HG02970 (cell line): ENCODE measurements at regions not wholly inside any gene's neighbourhood (a gene's known extent, or its start where the extent isn't known, plus 50 kb on each side); places are given as distances from the start of the nearest gene placed in this dataset.
"Not testable (repeated sequence)": the region's sequence is repeated elsewhere in the genome, so short reads cannot be mapped to it uniquely, and the experiment has no call there.

Experiments
- ATAC-seq: cut with Tn5 transposase; IDR thresholded peaks from one replicate; pipeline ENCODE4 v1.9.1; 2021; ENCODE audit warnings: mild to moderate bottlenecking, moderate library complexity, moderate number of reproducible peaks; ENCODE audit not compliant: unreplicated experiment, low FRiP score

GRCh38 chr5:169531631-169532030 lies 51.9 kb upstream of the SPDL1 start:
- ATAC-seq: no peak

- ATAC-seq: no peak
Measured at GRCh38 chr5:169527863-169528262, 55.7 kb upstream of the SPDL1 start.

DNA sequence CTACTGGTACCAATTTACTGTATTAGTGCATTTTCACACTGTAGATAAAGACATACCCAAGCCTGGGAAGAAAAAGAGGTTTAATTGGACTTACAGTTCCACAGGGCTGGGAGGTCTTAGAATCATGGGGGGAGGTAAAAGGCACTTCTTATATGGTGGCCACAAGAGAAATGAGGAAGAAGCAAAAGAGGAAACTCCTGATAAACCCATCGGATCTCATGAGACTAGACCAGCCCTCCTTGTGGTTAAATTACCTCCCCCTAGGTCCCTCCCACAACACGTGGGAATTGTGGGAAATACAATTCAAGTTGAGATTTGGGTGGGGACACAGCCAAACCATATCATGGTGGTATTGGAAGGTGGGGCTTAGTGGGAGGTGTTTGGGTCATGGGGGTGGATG lies 56.5 kb upstream of the SPDL1 start:
- ATAC-seq: no peak

GRCh38 chr5:169522851-169523250 lies 60.7 kb upstream of the SPDL1 start:
- no peak for ATAC-seq

DNA sequence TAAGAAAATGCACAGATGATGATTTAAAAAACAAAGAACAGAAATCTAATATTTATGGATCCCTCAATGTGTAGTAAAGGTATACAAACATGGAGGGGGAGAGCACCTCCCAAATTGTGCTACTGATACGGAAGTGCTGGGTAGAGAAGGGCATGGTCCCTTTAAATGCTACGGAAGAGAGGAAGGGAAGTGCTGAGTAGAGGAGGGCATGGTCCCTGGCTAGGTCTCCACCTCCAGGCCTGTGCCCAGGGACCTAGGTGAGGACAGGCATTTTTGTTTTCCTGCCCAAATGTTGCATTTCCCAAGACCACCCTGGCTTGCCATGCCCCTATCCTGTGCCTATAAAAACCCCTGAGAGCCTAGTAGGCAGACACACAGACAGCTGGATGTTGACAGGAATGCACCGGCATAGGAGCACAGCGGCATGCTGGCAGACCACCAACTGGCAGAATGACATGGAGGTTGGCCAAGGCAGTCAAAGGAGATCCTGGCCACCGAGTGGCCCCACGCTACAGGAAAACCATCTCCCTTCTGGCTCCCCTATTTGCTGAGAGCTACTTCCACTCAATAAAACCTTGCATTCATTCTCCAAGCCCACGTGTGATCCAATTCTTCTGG lies 62.1 kb upstream of the SPDL1 start:
- ATAC-seq: no peak

DNA sequence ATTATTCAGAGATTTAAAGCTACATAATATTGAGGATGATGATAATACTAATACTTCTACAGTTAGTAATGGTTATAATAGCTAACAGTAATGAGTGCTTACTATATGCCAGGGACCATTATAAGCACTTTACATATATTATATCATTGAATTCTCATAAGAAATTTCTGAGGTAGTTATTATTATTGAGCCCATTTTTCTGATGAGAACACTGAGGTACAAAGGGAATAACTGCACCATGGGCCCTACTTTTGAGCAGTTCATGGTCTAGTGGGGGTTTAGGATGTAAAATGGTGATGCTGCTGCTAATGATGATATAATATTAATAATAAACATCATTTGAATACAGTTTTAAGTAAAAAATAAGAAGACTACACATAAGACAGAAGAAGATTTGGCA lies 64.2 kb upstream of the SPDL1 start:
- no peak for ATAC-seq

- not testable (repeated sequence) for ATAC-seq
Measured at GRCh38 chr5:169518779-169519178, 64.8 kb upstream of the SPDL1 start.

DNA sequence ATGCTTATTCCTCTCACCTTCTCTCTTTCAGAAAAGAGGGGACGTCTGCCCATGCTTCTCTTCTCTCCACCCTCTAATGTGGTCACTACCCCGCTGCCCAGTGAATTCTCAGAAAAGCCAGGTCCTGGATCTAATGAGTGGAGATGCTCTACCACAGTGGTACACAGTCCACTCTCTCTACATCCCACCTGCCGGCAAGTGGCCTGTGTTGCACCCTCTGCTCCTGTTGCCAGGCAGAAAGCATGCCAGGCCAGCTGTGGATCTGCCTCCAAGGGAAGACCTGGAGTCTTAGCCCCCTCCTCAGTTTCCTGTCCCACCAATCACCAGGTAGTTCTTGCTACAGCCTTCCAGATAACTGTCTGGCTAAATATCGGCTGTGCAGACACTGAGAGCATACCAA lies 71.2 kb upstream of the SPDL1 start:
- no peak for ATAC-seq

DNA sequence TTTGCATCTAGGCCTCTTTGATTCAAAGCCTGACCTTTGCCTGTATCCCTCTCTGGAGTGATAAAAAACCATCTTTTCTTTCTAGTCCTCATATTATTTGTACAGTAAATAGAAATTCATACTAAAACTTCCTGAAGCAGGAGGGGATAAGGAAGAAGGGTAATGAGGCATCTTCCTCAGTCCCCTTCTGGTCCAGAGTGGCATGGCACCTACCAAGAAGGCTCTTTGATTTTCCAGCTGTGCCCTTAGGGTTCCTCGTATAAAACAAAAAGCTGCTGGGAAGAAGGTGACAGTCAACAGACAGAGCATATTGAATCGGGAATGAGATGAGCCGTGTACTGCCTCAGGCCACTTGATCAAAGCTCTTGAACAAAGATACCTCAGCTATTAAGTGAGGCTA lies 71.9 kb upstream of the SPDL1 start:
- ATAC-seq: no peak

GRCh38 chr5:169507051-169507450 lies 76.5 kb upstream of the SPDL1 start:
- ATAC-seq: no peak

- no peak for ATAC-seq
Measured at GRCh38 chr5:169503886-169504285, 79.7 kb upstream of the SPDL1 start.

GRCh38 chr5:169499990-169500505 lies 83.5 kb upstream of the SPDL1 start:
- no peak for ATAC-seq

- no peak for ATAC-seq
Measured at GRCh38 chr5:169496878-169497277, 86.7 kb upstream of the SPDL1 start.

DNA sequence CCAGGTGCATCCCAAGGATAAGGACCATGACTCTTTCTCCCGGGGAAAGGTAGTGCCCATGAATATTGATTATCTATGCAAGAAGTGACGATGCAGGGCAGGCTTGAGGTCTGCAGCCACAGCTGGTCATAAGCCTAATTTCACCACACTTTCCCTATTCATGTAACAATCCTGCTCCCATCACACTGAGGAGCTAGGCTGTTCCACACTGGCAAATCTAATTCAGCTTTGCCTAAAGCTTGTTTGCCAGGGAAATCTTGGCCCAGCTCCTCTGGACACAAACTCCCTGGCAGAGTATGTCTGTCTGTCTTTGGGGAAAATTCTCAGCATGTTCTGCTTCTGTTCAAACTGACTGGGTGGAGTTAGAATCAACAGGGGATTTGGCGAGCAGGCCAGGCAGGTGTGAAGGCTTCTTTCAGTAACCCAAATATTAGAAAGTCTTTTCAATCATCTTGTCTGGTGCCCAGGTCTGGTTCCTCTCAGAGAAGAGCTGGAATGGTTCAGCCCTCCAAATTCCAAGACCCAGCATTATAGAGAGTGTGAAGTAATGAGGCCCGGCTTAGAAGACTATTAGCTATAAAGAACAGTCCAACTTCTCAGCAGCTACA lies 88.5 kb upstream of the SPDL1 start:
- no peak for ATAC-seq

GRCh38 chr5:169494383-169494935 lies 89.1 kb upstream of the SPDL1 start:
- no peak for ATAC-seq

DNA sequence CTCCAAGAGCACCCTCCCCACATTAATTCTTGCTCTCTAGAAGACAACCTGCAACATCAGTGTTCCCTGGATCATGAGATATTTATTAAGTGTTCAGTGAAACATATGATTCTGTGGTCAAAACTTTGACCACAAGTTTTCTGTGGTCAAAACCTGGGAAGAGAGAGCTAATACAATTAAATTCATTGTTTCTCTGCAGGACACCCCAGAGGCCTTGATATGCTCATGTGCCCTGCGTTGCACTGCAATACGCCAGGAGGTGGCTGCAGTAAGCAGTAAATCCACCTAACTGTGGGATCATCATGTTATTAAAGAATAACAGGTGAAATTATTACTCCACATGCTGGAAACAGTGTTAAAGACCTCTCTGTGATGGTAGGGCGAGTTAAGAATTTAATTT lies 109.3 kb upstream of the SPDL1 start:
- no peak for ATAC-seq

DNA sequence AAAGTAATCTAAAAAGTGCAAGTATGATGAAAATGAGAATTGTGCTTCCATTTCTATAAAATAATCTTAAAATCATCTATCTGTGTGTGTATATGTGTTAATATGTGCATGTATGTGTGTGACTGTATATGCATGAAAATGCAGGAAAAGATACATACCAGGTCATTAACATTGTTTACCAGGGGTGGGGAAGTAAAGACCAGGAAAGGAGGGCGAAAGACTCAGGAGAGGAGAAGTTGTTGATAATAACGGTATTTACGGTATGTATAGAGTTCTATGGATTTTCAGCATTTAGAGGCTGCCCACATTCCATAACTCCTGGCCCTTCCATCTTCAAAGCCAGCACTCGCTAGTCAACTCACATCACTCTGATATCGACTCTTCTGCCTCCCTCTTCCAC lies 111.0 kb upstream of the SPDL1 start:
- ATAC-seq: no peak

DNA sequence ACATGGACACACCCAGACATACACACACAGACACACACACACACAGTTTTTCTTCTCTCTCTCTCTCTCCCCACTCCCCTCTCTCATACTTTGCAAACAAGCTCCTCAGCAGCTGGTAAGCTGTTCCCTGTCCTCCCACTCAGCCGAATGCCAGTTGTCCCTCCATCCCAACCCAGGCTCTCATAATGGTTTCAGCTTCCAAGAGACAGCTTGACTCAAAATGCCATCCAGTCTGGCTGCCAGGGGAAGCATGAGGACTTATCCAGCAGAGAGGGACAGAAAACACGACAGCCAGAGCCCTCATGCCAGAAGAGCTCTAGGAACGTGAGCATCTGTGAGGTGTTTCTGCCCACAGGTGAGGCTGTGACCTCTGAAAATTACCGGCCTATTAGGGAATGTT lies 112.6 kb upstream of the SPDL1 start:
- ATAC-seq: no peak

DNA sequence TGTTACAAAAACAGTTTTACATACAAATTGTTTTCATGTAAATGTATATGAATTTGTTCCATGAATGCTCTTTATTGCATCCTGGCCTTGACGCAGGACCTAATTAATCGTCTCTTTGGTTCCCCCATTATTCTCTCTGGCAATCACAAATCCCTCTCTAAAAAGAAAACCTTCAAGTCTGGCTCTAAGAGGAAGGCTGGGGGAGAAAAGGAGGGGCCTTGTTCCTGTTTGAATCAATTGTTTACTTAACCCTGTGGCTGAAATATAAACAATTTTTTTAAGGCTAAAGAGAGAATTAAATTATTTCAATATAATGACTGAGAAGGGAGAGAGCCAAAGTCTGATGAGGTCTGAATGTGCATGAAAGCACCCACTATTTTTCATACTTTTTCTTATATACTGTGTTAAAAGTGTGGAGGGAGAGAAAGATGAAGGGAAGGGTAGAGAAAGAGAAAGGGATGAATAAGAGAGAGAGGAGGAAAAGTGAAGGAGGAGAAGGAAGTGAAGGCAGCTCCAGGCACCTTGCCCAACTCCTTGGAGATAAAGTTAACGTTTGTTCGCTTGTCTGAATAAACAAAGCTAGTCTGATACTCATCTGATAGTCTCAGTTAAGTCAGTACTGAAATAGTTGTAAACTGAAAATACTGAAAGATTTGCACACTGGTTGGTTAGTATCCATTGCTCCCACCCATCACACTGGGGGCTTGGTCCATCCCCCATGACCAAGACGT lies 116.4 kb upstream of the SPDL1 start:
- ATAC-seq: no peak

DNA sequence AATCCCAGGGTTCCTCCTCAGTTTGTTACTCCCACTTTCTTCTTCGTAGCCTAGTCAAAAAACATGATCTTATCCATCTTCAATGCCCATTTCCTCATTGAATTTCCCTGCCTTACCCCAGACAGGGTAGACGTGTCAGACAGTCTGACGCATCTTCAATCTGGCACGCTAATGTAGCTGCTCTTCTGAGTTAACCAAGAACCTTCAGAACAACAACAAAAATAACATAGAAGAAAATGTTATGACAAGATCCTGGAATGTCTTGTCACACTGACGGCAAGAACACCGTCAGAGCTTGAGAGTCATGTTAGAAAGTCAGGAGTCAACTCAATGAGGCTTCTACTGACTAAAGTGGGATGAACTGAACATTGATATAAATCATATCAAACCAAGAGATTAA lies 122.7 kb upstream of the SPDL1 start:
- no peak for ATAC-seq

GRCh38 chr5:169460123-169460522 lies 123.5 kb upstream of the SPDL1 start:
- ATAC-seq: no peak
